Ishikawa (cell line): ENCODE measurements at regions not wholly inside any gene's neighbourhood (a gene's known extent, or its start where the extent isn't known, plus 50 kb on each side); places are given as distances from the start of the nearest gene placed in this dataset.

Experiments
- CEBPB ChIP-seq: IDR thresholded peaks from 2 replicates; pipeline ENCODE4 v1.6.1; 2012
- CREB1 ChIP-seq: IDR thresholded peaks from 2 replicates; pipeline ENCODE4 v1.6.1; 2012; ENCODE audit warnings: low read depth
- EGR1 ChIP-seq: IDR thresholded peaks from 2 replicates; pipeline ENCODE4 v1.6.1; 2012
- EP300 ChIP-seq: IDR thresholded peaks from 2 replicates; pipeline ENCODE4 v1.6.1; 2012; ENCODE audit warnings: borderline replicate concordance
- FOXM1 ChIP-seq: IDR thresholded peaks from 2 replicates; pipeline ENCODE4 v1.6.1; 2012; ENCODE audit warnings: low read depth, borderline replicate concordance
- NFIC ChIP-seq: IDR thresholded peaks from 2 replicates; pipeline ENCODE4 v1.6.1; 2012
- RAD21 ChIP-seq: IDR thresholded peaks from 2 replicates; pipeline ENCODE4 v1.6.1; 2012; ENCODE audit warnings: low read depth
- TAF1 ChIP-seq: IDR thresholded peaks from 2 replicates; pipeline ENCODE4 v1.6.1; 2012; ENCODE audit warnings: low read depth, mild to moderate bottlenecking
- TCF12 ChIP-seq: IDR thresholded peaks from 2 replicates; pipeline ENCODE4 v1.6.1; 2012; ENCODE audit warnings: low read depth
- TEAD4 ChIP-seq: IDR thresholded peaks from 2 replicates; pipeline ENCODE4 v1.6.1; 2012
- YY1 ChIP-seq: IDR thresholded peaks from 2 replicates; pipeline ENCODE4 v1.6.1; 2012; ENCODE audit warnings: low read depth
- ZBTB7A ChIP-seq: IDR thresholded peaks from 2 replicates; pipeline ENCODE4 v1.6.1; 2012; ENCODE audit warnings: low read depth
- TF ChIP-seq, protein P1 (sequence below): IDR thresholded peaks from 2 replicates; pipeline ENCODE4 v1.6.1; 2012; ENCODE audit warnings: low read depth, mild to moderate bottlenecking
- TF ChIP-seq, protein P2 (sequence below): IDR thresholded peaks from 2 replicates; pipeline ENCODE4 v1.6.1; 2012
- TF ChIP-seq, protein P3 (sequence below): IDR thresholded peaks from 2 replicates; pipeline ENCODE4 v1.6.1; 2012

DNA sequence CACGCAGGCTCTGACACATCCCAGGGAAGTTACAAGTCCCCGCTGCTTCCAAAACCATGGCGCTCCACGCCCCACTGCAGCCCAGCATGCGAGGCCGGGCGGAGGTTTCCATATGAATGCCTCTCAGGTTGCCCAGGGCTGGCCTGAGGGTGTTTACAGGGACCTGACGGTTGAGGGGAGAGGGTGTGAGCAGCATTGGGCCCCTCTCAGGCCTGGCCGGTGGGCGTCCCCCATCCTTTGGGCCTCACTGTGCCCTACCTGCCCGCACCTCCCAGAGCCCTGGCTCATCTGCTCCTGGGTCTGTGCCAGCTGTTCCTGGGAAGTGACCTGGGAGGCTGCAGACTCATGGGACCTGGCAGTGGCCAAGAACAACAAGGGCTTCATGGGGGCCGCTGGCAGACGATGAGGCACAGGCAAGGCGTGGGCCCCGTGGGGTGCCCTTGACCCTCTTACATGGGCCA, 173.5 kb downstream of the C16orf95 start:
- no peak for TF ChIP-seq EGR1
- TF ChIP-seq EP300: no peak
- no peak for TF ChIP-seq FOXM1

DNA sequence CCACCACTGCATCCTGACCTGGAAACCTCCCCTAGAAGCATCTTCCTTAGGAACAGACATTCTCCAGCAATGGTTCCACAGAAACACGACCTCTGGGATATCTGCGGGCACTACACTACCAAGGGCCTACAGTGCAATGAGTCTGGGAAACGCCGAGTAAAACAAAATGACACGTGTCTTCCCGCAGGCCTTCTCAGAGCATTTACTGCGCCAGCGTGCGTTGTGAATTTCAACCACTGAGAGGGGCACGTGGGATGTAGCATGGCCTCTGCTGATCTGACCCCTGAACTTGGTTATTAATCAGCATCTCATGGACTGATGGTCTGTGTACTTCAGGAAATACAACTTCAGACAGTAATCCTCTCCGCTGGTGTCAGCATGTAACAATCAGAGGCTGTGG, 173.0 kb downstream of the C16orf95 start:
- TF ChIP-seq YY1 (no peak), NFIC (no peak), EGR1 (no peak), EP300 (no peak), TEAD4 (no peak), CEBPB (no peak), FOXM1 (no peak)
- TF ChIP-seq, protein P1, sequence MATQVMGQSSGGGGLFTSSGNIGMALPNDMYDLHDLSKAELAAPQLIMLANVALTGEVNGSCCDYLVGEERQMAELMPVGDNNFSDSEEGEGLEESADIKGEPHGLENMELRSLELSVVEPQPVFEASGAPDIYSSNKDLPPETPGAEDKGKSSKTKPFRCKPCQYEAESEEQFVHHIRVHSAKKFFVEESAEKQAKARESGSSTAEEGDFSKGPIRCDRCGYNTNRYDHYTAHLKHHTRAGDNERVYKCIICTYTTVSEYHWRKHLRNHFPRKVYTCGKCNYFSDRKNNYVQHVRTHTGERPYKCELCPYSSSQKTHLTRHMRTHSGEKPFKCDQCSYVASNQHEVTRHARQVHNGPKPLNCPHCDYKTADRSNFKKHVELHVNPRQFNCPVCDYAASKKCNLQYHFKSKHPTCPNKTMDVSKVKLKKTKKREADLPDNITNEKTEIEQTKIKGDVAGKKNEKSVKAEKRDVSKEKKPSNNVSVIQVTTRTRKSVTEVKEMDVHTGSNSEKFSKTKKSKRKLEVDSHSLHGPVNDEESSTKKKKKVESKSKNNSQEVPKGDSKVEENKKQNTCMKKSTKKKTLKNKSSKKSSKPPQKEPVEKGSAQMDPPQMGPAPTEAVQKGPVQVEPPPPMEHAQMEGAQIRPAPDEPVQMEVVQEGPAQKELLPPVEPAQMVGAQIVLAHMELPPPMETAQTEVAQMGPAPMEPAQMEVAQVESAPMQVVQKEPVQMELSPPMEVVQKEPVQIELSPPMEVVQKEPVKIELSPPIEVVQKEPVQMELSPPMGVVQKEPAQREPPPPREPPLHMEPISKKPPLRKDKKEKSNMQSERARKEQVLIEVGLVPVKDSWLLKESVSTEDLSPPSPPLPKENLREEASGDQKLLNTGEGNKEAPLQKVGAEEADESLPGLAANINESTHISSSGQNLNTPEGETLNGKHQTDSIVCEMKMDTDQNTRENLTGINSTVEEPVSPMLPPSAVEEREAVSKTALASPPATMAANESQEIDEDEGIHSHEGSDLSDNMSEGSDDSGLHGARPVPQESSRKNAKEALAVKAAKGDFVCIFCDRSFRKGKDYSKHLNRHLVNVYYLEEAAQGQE: no peak
- TF ChIP-seq, protein P2, sequence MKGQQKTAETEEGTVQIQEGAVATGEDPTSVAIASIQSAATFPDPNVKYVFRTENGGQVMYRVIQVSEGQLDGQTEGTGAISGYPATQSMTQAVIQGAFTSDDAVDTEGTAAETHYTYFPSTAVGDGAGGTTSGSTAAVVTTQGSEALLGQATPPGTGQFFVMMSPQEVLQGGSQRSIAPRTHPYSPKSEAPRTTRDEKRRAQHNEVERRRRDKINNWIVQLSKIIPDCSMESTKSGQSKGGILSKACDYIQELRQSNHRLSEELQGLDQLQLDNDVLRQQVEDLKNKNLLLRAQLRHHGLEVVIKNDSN: no peak

DNA sequence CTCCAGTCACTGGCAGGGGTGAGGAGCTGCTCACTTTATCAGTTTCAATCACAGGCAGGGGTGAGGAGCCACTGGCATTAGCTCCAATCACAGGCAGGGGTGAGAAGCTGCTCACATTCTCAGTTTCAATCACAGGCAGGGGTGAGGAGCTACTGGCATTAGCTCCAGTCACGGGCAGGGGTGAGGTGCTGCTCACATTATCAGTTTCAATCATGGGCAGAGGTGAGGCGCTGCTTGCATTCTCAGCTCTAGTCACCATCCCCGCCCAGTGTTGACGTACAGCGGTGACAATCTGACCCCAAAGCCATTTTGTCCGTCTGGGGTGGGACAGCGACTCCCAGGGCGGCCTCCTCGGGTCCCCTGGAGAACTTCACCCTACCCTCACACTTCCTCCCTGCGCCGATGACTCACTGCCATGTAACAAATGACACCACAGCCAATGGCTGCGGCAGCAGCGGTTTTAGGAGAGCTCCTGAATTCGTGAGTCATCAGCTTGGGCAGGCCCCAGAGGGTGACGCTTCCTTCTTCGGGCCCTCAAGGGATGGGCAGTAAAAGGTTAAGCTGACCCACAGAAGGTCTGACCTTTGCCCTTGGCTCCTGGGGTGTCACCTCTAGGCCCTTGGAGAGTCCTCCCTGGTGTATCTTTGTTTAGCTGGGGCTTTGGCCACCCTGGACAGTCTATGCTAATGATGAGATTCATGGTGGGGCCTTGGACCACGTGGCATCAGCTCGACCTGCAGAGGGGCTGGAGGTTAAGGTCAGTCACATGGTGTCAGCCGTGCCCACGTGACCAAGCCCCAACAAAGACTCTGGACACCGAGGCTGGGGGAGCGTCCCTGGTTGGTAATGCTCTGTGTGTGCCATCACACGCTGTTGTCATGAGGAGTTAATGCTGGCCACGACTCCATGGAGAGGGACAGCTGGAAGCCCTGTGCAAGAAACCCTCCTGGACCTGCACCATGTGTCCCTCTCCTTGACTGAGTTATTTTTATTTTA, 171.7 kb downstream of the C16orf95 start:
- TF ChIP-seq YY1: no peak
- no peak for TF ChIP-seq FOXM1
- TF ChIP-seq, protein P1: no peak
- TF ChIP-seq CREB1: no peak
- TF ChIP-seq NFIC: no peak
- no peak for TF ChIP-seq TCF12
- TF ChIP-seq EGR1: no peak
- no peak for TF ChIP-seq RAD21
- TF ChIP-seq TAF1: no peak
- TF ChIP-seq ZBTB7A: no peak
- no peak for TF ChIP-seq EP300
- TF ChIP-seq TEAD4: no peak
- TF ChIP-seq, protein P3, sequence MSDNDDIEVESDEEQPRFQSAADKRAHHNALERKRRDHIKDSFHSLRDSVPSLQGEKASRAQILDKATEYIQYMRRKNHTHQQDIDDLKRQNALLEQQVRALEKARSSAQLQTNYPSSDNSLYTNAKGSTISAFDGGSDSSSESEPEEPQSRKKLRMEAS: no peak
- TF ChIP-seq, protein P2: no peak

DNA sequence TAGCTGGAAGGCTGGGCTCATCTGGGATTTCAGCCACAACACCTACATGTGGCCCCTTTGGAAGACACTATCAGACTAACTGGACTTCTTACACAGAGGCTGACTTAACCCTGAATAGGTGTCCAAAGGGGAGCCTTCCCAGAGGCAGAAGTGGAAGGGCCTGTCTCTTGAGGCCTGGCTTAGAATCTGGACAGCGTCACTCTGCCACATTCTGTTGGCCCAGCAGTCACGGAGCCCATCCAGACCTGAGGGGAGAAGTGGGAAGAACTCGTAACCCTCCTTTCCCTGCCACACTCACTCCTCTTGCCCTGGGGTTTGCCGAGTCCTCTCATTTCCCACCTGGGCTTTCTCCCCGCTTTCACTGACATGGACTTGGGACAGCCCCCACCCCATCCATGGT, 170.5 kb downstream of the C16orf95 start:
- TF ChIP-seq, protein P3: no peak
- TF ChIP-seq TEAD4 (no peak), TAF1 (no peak), NFIC (no peak), EGR1 (no peak), YY1 (no peak), TCF12 (no peak), ZBTB7A (no peak), FOXM1 (no peak), CREB1 (no peak), RAD21 (no peak), CEBPB (no peak)
- TF ChIP-seq, protein P2: no peak
- TF ChIP-seq, protein P1: no peak
